ENCODE measurements at regions not wholly inside any gene's neighbourhood (a gene's known extent, or its start where the extent isn't known, plus 50 kb on each side); places are given as distances from the start of the nearest gene placed in this dataset.

DNA sequence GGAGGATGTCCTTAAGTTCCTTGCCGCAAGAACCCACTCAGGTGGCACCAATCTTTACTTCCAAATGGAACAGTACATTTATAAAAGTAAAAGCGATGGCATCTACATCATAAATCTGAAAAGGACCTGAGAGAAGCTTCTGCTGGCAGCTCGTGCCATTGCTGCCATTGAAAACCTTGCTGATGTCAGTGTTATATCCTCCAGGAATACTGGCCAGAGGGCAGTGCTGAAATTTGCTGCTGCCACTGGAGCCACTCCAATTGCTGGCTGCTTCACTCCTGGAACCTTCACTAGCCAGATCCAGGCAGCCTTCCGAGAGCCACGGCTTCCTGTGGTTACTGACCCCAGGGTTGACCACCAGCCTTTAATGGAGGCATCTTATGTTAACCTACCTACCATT lies 191.7 kb downstream of the TRIM27 start:
- DNase-seq: no peak

DNA sequence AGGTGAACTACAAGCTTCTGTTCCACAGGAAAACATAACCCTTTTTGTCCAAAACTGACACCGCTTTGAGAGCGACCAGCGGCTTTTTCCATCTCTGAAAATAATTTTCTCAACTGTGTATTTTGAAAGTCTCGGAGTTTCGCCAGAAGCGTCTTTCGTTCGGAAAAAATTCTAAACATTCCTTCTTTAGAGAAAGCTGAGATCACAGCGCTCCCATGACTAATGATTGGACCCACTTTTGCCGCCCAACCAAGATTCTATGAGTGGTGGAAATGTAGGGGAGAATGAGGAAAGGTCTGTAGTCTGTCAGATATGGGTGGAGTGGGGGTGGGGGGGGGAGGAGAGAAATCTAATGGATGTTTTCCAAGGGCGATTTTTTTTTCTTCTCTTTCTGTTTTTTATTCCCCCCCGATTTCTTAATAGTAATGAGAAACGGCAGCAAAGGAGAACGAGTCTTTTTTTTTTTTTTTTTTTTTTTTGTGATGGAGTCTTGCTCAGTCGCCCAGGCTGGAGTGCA lies 189.3 kb downstream of the TRIM27 start:
- no peak for DNase-seq

DNA sequence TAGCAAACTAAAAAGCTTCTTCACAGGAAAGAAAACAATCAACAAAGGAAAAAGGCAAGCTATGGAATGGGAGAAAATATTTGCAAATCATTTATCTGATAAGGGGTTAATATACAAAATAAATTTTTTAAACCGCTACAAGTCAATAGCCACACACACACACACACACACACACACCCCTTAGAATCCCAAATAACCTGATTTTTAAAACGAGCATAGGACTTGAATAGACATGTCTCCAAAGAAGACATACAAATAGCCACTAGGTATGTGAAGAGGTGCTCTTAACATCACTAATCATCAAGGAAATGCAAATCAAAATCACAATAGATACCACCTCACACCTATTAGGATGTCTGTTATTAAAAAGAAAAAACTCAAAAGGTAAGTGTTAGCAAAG lies 187.7 kb downstream of the TRIM27 start:
- DNase-seq: no peak

DNA sequence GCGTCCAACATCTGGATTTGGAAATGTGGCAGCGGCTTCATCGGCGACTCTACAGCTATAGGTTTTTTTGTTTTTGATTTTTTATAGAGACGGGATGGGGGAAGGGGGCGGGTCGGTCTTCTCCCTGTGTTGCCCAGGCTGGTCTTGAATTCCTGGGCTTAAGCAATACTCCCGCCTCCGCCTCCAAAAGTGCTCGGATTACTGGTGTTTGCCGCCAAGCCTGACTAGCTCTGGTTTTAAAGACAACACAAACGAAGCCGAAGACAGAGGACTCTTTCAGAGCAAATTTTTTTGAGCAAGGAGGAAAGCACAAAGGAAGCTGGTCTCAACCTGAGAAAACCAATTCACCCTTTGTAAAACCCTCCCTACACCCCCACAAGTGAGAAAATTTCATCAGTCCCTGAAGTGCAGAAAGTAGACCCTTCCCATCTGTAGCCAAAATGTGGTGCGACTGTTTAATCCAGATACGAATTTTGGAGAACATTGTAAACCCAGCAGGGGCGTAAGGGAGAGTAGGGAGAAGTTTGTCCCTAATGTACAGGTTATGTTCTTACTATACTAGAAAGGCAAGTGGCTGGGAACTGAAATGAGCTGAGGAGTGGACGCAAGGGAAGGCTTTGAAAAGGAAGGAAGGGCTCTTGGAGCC lies 185.9 kb downstream of the TRIM27 start:
- no peak for DNase-seq

DNA sequence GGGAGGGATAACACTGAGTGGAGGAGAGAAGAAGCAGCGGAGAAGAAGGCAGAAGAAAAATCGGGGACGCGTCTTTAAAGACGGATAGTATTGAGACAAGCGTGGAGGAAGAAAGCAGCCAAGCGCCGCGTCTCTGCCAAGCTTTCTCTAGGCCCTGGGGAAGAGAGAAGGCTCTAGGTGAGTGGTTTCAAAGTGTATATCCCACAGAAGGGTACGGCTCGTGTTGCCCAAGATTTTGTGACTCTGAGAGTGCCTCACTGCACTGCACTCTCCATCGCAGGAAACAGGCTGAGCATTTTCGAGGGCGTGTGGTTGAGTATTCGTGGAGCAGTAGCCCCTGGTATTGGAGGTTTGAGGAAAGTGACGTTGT lies 185.4 kb downstream of the TRIM27 start:
- no peak for DNase-seq

DNA sequence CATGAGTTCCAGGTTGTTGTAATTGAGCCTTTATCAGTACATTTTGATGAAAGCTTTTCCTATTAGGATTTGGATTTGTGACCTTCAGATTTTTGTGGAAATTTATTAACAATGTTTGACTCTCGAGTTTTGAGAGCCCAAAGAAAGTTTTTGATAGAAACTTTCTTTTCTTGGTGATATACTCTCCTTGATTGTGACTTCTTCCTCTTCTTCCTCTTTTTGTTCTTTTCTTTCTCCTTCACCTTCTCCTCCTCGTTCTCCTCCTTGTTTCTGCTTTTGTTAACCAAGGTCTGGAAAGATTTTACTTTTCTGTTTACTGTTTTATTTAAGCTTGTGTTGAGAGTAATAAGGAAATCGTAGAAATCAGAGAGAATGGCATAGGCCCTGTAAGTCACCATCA lies 182.4 kb downstream of the TRIM27 start:
- DNase-seq: no peak

DNA sequence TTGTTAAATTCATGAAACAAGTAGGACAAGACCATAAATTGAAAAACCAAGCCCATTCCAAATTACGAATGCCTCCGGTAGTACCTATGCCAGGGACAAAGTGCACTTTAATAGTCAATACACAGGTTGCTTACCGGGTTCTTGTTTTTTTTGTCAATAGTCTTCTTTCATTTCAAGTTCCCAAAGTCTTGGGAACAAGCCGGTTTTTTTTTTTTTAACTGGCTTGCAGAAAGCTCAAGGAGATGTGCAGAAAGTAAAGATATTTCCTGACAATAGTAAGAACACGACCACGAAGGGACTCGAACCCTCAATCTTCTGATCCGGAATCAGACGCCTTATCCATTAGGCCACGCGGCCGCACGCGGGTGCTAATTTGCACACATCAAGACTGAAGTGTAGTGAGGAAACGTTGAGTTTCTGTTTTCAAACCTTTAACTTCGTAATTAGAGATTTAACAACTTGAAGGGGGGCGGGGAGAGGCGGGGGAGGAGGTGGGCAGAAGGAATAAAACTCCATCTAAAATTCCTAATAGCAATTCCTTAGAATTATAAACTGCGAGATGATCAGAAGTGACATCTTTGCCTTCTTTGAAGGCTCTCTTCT lies 181.0 kb downstream of the TRIM27 start:
- no peak for DNase-seq

DNA sequence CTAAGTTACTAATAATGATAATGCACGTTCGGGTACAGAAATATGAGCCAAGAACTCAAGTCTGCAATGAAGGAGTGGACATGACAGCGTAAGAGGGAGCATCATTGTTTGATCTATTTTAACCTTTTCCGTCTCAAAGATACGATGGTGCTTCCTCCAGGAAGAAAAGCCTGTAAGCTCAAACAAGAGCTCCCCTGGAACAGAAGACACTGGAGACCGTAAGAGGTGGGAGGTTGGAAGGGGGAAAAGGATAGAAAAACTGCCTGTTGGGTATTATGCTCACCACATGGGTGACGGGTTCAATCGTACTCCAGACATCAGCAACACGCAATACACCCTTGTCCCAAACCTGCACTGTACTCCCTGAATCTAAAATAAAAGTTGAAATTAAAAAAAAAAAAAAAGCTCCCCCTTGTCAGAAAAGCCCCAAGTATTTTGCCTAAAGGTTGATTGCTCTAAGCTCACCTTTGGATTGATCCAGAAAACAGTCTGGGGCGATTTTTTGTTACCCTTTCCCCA lies 180.5 kb downstream of the TRIM27 start:
- DNase-seq: no peak

DNA sequence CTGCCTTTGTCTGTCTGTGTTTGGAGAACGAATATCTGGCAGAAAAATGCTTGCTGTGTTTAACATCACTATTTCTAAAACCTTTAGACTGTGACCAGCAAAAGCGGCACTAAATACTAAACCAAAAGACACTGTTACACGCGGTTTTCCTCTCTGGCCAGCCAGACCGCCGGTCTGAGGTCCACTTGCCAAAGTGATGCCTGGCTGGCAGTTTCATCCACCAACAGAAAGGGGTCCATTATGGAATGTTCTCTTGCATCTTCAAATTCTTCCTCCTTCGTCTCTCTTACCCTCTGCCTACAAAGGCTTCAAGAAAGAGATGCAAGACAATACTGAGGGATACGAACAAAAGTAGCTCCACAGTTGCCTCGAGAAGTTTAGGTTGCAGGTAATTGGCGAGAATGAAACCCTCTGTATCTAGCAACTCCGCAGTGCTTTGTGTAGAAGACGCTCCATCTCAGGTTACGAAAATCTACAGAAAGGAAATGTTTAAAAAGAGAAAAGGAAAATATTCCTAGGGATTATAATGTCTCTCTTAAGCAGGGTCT lies 176.6 kb downstream of the TRIM27 start:
- no peak for DNase-seq

DNA sequence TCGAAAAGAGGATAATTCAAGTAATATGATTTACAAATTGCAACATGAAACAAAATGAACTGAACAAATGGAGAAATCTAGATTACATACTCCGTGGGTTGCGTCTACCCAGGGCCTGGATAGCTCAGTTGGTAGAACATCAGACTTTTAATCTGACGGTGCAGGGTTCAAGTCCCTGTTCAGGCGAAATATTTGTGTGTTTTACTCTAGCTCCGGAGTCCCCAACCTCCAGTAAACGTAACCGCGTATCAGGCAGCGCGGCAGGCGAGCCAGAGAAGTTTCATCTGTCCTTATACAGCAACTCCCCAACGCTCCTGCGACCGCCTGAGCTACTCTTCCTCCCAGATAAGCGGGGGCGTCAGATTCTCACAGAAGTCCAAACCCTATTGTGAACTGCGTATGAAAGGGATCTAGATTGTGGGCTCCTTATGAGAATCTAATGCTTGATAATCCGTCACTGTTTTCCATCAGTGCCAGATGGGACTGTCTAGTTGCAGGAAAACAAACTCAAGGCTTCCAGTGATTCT lies 176.1 kb downstream of the TRIM27 start:
- DNase-seq: no peak

DNA sequence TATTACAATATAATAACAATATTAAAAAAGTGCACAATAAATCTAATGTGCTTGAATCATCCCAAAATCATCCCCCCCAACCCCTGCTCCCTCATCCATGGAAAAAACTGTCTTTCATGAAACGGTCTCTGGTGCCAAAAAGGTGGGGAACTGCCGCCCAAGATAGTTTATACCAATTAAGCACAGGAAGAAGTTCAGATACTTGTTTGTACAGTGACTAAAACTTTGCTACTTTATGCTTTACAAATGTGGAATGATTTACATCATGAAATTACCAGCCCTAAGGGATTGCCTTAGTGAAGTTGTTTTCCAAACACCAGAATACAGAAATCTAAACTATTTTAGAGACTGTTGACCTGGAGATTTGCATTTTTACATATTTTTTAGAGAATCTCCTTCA lies 175.6 kb downstream of the TRIM27 start:
- DNase-seq: no peak

DNA sequence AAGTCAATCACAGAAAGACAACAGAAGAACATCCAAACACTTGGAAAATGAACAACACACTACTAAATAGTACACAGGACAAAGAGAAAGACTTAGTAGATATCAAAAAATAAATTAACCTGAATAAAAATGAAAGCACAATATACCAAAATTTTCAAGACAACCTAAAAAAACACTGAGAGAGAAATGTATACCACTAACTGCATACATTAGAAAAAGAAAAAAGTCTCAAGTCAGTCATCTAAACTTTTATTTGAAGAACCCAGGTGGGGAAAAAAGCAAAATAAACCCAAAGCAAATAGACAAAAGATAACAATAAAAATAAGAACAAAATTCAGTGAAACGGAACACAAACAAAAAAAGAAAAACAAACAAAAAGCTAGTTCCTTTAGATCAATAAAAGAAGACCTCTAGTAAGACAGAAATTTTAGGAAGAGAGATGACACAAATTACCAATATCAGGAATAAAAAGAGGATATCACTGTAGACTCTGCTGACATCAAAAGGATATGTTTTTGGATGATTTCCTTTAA lies 172.8 kb downstream of the TRIM27 start:
- DNase-seq: no peak

DNA sequence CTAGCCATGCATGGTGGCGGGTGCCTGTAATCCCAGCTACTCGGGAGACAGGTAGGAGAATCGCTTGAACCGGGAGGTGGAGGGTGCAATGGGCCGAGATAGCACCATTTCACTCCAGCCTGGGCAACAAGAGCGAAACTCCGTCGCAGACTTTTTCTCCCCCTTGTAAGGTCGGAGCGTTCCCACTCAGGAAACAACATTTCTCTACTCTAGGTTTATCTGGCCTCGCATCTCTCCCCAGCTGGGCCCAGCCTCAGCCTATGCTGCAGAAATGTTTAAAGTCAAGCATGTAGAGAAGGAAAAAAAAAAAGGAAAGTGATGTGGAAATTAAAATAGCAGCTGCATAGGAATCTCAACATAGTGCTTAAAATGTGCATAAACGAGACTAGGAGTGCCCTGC lies 172.3 kb downstream of the TRIM27 start:
- DNase-seq: no peak

DNA sequence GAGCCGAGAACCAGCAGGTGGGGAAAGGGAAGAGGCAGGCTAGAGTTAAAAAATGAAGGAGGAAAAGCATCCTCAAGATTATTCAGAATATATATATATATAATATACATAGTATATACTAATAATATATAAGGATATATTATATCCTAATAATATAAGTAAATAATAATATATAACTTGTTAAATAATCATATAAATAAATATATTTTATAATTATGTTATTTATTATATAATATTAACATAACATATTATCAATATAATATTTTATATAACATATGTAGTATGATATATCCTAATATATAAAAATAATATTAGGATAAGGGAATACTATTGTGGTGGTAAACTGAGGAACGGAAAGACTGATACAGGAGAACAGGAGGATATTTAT lies 171.8 kb downstream of the TRIM27 start:
- DNase-seq: no peak

DNA sequence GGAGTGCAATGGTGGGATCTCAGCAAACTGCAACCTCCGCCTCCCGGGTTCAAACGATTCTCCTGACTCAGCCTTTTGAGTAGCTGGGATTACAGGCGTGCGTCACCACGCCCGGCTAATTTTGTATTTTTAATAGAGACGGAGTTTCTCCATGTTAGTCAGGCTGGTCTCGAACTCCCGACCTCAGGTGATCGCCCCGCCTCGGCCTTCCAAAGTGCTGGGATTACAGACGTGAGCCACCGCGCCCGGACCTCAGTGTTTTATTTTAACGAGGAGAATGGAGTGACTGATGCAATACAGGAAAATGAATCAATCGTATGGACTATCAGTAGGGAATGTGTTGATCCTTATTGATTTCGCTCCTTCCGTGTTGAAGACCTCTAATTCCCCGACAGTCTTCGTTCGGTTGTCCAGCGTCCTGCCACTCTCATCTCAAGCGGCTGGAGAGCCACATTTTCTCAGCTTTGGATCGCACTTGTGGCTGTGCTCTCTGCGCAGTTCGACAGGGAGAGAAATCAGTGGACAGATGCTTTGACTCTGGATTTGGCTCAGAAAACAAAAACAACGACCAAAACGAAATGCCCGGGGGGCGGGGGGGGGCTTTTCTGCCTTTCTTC lies 166.2 kb downstream of the TRIM27 start:
- no peak for DNase-seq

DNA sequence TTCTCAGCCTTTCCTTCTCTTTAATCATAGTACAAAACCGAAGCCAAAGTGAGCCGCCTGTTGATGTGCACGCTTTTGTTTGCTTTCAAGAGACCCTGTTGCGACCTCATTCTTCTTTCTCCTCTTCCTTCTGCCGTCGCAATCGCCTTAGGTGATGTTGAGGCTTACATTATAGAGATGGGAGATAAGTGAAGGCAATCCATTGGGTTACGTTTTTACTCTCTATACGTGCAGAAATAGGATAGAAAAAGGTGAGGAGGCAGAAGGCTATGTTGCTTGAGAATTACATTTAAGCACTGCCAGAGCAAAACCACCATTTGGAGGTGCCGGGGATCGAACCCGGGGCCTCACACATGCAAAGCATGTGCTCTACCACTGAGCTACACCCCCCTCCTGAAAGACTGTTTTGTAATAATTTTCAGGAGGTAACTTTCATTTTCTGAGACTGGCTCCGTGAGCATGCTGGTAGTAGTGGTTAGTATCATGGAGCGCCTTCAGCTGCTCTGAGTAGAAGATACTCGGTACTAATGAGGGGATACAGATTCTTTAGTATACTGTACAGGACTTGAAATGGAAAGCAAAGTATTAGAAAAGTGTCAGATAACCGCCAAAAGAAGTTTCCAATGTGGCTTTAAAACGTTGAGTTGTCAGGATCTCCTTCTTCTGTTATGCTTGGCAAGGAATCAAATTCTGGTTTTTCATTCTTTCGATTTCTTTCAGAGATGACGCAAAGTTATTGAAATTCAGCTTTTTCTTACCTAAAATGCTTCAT lies 165.6 kb downstream of the TRIM27 start:
- no peak for DNase-seq

DNA sequence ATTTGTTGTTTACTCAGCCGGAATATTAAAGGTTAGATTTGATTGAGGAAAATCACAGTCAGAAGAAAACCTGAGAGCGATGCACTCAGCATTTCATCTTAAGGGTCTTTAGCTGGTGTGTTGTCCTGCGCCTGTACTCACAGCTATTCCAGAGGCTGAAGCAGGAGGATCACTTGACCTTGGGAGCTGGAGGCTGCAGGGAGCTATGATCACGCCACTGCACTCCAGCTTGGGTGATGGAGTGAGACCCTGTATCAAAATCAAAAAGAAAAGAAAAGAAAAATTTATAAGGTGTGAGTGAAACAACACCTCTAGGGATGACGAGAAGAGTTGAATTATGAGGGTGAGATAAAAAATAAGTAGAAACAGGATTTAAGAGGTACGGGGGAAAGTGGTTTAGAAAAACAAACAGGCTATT lies 165.0 kb downstream of the TRIM27 start:
- DNase-seq: no peak

DNA sequence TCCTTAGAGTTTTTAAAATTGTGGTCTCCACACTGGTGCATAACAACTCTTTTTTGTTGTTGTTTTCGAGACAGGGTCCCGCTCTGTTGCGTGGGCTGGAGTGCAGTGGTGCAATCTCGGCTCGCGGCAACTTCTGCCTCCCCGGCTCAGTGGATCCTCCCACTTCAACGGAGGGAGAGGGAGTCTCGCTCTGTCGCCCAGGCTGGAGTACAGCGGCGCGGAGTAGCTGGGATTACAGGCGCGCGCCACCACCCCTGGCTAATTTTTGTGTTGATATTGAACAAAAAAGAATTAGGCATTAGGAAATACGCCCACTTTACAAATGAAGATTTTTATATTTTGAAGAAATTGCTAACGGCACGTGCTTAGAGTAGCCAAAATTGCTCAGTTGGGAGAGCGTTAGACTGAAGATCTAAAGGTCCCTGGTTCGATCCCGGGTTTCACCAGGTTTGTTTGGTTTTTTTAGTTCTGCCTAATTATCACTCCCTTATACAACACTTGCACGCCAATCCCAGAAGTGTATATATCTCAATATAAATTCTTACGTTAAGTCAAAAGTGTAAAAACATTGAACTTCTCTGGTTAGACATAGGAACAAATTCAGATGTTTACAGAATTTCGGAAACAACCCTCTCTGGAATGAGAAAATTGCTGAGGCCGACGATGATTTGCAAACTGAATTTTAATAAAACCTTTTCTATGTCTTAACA lies 159.6 kb downstream of the TRIM27 start:
- no peak for DNase-seq

DNA sequence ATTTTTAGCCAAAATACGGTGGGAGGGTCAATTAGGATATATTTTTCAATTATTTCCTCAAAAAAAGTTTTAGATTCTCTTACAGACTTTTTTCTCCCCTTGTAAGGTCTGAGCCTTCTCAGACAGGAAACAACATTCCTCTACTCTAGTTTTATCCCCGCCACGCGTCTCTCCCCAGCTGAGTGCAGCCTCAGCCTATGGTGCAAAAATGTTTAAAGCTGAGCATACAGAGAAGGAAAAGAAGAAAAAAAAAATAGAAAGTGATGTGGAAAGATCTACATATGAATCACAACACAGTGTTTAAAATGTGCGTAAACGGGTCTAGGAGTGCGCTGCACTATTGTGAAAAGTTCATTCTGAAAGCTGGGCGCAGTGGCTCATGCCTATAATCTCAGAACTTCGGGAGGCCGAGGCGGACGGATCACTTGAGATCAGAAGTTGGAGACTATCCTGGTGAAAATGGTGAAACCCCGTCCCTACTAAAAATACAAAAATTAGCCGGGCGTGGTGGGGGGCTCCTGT lies 159.0 kb downstream of the TRIM27 start:
- no peak for DNase-seq

DNA sequence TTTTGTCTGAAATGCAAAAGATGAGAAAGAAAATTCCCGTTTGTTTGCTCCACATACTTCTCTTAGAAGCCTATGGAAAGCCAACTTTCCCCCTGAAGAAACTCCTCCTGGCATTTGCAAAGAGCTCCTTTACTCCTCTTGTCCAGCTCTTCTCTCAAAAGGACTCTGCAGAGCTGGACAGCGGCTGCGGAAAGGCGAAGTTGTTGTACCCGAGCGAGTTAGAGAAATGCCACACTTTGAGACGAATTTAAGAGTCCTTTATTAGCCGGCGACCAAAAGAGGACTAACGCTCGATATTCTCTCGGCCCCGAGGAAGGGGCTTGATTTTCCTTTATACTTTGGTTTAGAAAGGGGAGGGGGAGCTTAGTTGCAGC lies 157.8 kb downstream of the TRIM27 start:
- no peak for DNase-seq
